ENCODE measurements at regions not wholly inside any gene's neighbourhood (a gene's known extent, or its start where the extent isn't known, plus 50 kb on each side); places are given as distances from the start of the nearest gene placed in this dataset.

- TF ChIP-seq, protein P1, sequence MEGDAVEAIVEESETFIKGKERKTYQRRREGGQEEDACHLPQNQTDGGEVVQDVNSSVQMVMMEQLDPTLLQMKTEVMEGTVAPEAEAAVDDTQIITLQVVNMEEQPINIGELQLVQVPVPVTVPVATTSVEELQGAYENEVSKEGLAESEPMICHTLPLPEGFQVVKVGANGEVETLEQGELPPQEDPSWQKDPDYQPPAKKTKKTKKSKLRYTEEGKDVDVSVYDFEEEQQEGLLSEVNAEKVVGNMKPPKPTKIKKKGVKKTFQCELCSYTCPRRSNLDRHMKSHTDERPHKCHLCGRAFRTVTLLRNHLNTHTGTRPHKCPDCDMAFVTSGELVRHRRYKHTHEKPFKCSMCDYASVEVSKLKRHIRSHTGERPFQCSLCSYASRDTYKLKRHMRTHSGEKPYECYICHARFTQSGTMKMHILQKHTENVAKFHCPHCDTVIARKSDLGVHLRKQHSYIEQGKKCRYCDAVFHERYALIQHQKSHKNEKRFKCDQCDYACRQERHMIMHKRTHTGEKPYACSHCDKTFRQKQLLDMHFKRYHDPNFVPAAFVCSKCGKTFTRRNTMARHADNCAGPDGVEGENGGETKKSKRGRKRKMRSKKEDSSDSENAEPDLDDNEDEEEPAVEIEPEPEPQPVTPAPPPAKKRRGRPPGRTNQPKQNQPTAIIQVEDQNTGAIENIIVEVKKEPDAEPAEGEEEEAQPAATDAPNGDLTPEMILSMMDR (conservative IDR thresholded peaks at IDR 0.05; ENCODE audit: low read length): no peak
- no peak for DNase-seq (ENCODE audit: low read depth)
- H3K4me3 ChIP-seq (ENCODE audit: low read length): no peak overlapping the region
Measured at GRCh38 chr2:128834207-128834879, 515.7 kb upstream of the HS6ST1 start.

- no peak for DNase-seq (ENCODE audit: low read depth)
- TF ChIP-seq, protein P1 (conservative IDR thresholded peaks at IDR 0.05; ENCODE audit: low read length): no peak
- H3K4me3 ChIP-seq (ENCODE audit: low read length): no peak overlapping the region
Measured at GRCh38 chr2:128834880-128835252, 516.2 kb upstream of the HS6ST1 start.

DNA sequence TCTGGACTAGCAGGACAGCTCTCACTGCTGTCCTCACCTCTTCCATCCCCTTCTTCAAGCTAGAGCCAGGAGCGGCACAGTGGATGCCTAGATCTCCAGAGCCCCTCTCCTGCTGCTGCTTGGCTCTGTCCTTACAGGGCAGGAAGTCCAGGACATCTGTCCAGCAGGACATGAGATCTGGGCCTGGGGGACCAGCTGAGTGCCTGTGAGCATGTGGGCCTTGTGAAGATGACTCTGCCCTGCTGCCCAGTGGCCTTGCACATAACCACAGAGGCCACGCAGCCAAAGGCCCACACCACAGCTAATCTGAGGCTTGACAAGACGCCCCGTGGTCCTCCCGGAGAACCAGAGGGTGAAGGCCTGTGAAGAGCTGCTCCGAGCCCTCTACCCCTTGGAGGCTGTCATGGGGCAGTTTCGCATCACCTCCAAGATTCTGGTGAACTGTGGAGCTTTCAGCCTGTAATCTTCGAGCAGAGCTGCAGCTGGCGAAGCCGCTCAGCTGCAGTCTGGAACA lies 516.7 kb upstream of the HS6ST1 start:
- TF ChIP-seq, protein P1 (conservative IDR thresholded peaks at IDR 0.05; ENCODE audit: low read length): no peak
- no peak for DNase-seq (ENCODE audit: low read depth)
- H3K4me3 ChIP-seq (ENCODE audit: low read length): no peak overlapping the region

DNA sequence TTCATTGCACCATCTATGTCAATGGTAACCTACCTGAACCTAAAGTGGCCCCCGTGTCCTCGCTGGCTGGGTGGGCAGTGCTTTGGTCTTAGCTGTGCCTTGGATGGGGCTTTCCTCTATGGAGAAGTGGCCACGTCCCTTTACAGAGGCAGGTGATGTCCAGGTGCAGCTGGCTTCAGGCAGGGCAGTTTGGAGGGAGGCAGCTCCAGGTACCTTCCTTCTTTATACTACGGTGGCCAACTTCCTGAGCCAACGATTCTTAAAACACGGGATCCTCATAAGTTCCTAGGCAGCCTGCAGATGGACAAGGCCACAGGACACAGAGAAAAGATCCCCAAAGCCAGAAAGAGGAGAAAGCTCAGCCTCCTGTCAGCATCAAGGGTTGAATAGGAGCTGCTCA lies 517.3 kb upstream of the HS6ST1 start:
- no peak for DNase-seq (ENCODE audit: low read depth)
- TF ChIP-seq, protein P1 (conservative IDR thresholded peaks at IDR 0.05; ENCODE audit: low read length): no peak
- no peak overlapping the region for H3K4me3 ChIP-seq (ENCODE audit: low read length)

- TF ChIP-seq, protein P1 (conservative IDR thresholded peaks at IDR 0.05; ENCODE audit: low read length): no peak
- H3K4me3 ChIP-seq (ENCODE audit: low read length): no peak overlapping the region
- no peak for DNase-seq (ENCODE audit: low read depth)
Measured at GRCh38 chr2:128836559-128837100, 518.0 kb upstream of the HS6ST1 start.

- H3K4me3 ChIP-seq (ENCODE audit: low read length): no peak overlapping the region
- DNase-seq (ENCODE audit: low read depth): no peak
- TF ChIP-seq, protein P1 (conservative IDR thresholded peaks at IDR 0.05; ENCODE audit: low read length): no peak
Measured at GRCh38 chr2:128838244-128838643, 519.6 kb upstream of the HS6ST1 start.

DNA sequence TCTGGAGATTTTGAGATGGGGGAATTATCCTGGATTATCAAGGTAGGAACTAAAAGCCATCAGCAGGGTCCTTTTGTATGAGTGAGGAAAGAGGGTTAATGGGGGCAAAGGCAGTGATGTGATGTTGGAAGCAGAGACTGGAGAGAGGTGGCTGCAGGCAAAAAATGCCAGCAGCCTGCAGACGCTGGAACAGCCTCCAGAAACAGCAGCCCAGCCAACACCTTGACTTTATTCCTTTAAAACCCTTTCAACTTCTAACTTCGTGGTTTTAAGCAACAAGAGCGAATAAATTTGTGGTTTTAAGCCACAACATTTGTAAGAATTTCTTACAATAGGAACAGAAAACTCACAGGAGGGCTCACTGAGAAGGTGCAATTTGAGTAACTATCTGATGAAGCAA lies 523.1 kb upstream of the HS6ST1 start:
- DNase-seq (ENCODE audit: low read depth): no peak
- TF ChIP-seq, protein P1 (conservative IDR thresholded peaks at IDR 0.05; ENCODE audit: low read length): no peak
- H3K4me3 ChIP-seq (ENCODE audit: low read length): no peak overlapping the region

All from AG10803 (cell line).